ENCODE measurements at regions not wholly inside any gene's neighbourhood (a gene's known extent, or its start where the extent isn't known, plus 50 kb on each side); places are given as distances from the start of the nearest gene placed in this dataset.

GRCh38 chr5:130978475-130978874 lies 186.6 kb downstream of the HINT1 start:
- H3K4me3 Mint-ChIP-seq: no peak overlapping the region
- H3K36me3 Mint-ChIP-seq: peaks cover 2% of the 10 kb centered on the region
- no peak overlapping the region for H3K27ac Mint-ChIP-seq
- no peaks in the 10 kb centered on the region for H3K4me1 Mint-ChIP-seq
- no peaks in the 10 kb centered on the region for H3K27me3 Mint-ChIP-seq
- no peaks in the 10 kb centered on the region for H3K9me3 Mint-ChIP-seq

- H3K4me1 Mint-ChIP-seq: no peaks in the 10 kb centered on the region
- no peak overlapping the region for H3K27ac Mint-ChIP-seq
- H3K9me3 Mint-ChIP-seq: no peaks in the 10 kb centered on the region
Measured at GRCh38 chr5:130976493-130976892, 188.6 kb downstream of the HINT1 start.

GRCh38 chr5:130975847-130976246 lies 189.2 kb downstream of the HINT1 start:
- Mint-ChIP-seq H3K27me3 (no peaks in the 10 kb centered on the region), H3K27ac (no peak overlapping the region), H3K4me1 (no peaks in the 10 kb centered on the region), H3K4me3 (no peak overlapping the region), H3K36me3 (peaks cover 2% of the 10 kb centered on the region), H3K9me3 (no peaks in the 10 kb centered on the region)

More at GRCh38 chr5:130976493-130976892, 188.6 kb downstream of the HINT1 start:
- Mint-ChIP-seq H3K27me3 (no peaks in the 10 kb centered on the region), H3K4me3 (no peak overlapping the region), H3K36me3 (peaks cover 2% of the 10 kb centered on the region)

- H3K27ac Mint-ChIP-seq: no peak overlapping the region
- H3K4me1 Mint-ChIP-seq: no peaks in the 10 kb centered on the region
- peaks cover 2% of the 10 kb centered on the region for H3K36me3 Mint-ChIP-seq
- H3K9me3 Mint-ChIP-seq: no peaks in the 10 kb centered on the region
- H3K4me3 Mint-ChIP-seq: no peak overlapping the region
- no peaks in the 10 kb centered on the region for H3K27me3 Mint-ChIP-seq
Measured at GRCh38 chr5:130975299-130975698, 189.8 kb downstream of the HINT1 start.

GRCh38 chr5:130974021-130974683 lies 190.9 kb downstream of the HINT1 start:
- Mint-ChIP-seq H3K9me3 (no peaks in the 10 kb centered on the region), H3K27ac (no peak overlapping the region), H3K36me3 (no peaks in the 10 kb centered on the region), H3K27me3 (no peaks in the 10 kb centered on the region), H3K4me3 (no peak overlapping the region), H3K4me1 (no peaks in the 10 kb centered on the region)

GRCh38 chr5:130966990-130967525 lies 198.0 kb downstream of the HINT1 start:
- Mint-ChIP-seq H3K36me3 (peaks cover 5% of the 10 kb centered on the region), H3K4me3 (no peak overlapping the region), H3K9me3 (peaks cover 7% of the 10 kb centered on the region), H3K27me3 (no peaks in the 10 kb centered on the region), H3K4me1 (no peaks in the 10 kb centered on the region), H3K27ac (no peak overlapping the region)

- no peak overlapping the region for H3K4me3 Mint-ChIP-seq
- no peaks in the 10 kb centered on the region for H3K4me1 Mint-ChIP-seq
- H3K9me3 Mint-ChIP-seq: peaks cover 7% of the 10 kb centered on the region
- no peaks in the 10 kb centered on the region for H3K27me3 Mint-ChIP-seq
- H3K36me3 Mint-ChIP-seq: peaks cover 6% of the 10 kb centered on the region
- H3K27ac Mint-ChIP-seq: no peak overlapping the region
Measured at GRCh38 chr5:130965920-130966319, 199.1 kb downstream of the HINT1 start.

DNA sequence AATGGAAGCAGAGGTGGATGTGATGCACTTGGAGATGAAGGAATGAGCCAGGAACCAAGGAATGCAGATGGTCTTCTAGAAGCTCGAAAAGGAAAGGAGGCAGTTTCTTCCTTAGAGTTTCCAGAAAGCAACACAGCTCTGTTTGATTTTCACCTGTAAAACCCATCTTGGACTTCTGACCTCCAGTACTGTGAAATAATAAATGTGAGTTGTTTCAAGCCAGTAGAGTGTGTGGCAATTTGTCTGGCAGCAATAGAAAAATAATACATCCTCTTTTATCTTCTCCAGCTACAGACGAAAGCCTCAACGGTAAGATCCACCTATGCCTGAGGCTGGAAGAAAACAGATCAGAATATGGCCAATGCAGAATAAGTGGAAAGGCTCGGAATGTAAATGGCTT lies 199.7 kb downstream of the HINT1 start:
- peaks cover 6% of the 10 kb centered on the region for H3K36me3 Mint-ChIP-seq
- no peak overlapping the region for H3K4me3 Mint-ChIP-seq
- H3K9me3 Mint-ChIP-seq: peaks cover 7% of the 10 kb centered on the region
- H3K4me1 Mint-ChIP-seq: no peaks in the 10 kb centered on the region
- no peaks in the 10 kb centered on the region for H3K27me3 Mint-ChIP-seq
- no peak overlapping the region for H3K27ac Mint-ChIP-seq

- Mint-ChIP-seq H3K4me1 (no peaks in the 10 kb centered on the region), H3K4me3 (no peak overlapping the region), H3K27ac (no peak overlapping the region), H3K27me3 (no peaks in the 10 kb centered on the region), H3K9me3 (peaks cover 7% of the 10 kb centered on the region), H3K36me3 (peaks cover 6% of the 10 kb centered on the region)
Measured at GRCh38 chr5:130964231-130965202, 200.5 kb downstream of the HINT1 start.

- H3K27ac Mint-ChIP-seq: no peak overlapping the region
- no peaks in the 10 kb centered on the region for H3K27me3 Mint-ChIP-seq
- no peak overlapping the region for H3K4me3 Mint-ChIP-seq
- no peaks in the 10 kb centered on the region for H3K4me1 Mint-ChIP-seq
- peaks cover 6% of the 10 kb centered on the region for H3K36me3 Mint-ChIP-seq
- H3K9me3 Mint-ChIP-seq: peaks cover 7% of the 10 kb centered on the region
Measured at GRCh38 chr5:130963798-130964197, 201.3 kb downstream of the HINT1 start.

DNA sequence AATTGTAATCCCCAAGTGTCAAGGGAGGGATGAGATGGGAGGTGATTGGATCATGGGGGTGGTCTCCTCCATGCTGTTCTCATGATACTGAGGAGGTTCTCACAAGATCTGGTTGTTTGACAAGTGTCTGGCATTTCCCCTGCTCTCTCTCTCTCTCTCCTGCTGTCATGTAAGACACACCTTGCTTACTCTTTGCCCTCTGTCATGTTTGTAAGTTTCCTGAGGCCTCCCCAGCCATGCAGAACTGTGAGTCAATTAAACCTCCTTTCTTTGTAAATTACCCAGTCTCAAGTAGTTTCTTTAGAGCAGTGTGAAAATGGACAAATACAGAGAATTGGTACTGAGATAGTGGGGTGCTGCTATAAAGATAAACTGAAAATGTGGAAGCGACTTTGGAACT lies 207.9 kb downstream of the HINT1 start:
- H3K9me3 Mint-ChIP-seq: peaks cover 1% of the 10 kb centered on the region
- no peak overlapping the region for H3K4me3 Mint-ChIP-seq
- H3K36me3 Mint-ChIP-seq: peaks cover 2% of the 10 kb centered on the region
- no peaks in the 10 kb centered on the region for H3K4me1 Mint-ChIP-seq
- no peak overlapping the region for H3K27ac Mint-ChIP-seq
- H3K27me3 Mint-ChIP-seq: no peaks in the 10 kb centered on the region

DNA sequence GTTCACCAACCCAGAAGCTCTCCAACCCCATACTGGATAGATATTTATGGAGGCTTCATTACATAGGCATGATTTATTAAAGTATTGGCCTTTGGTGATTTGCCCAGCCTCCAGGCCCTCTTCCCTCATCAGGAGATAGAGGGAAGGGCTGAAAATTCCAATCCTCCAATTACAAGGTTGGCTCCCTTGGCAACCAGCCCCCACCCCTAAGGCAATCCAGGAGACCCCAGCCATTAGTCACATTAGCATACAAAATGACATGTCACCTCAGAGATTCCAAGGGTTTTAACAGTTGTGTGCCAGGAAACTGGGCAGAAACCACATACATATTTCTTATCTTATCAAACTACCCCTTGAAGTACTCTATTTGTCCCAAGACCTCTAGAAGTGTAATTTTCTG lies 210.0 kb downstream of the HINT1 start:
- Mint-ChIP-seq H3K36me3 (no peaks in the 10 kb centered on the region), H3K27ac (no peak overlapping the region), H3K27me3 (no peaks in the 10 kb centered on the region), H3K4me3 (no peak overlapping the region), H3K9me3 (no peaks in the 10 kb centered on the region), H3K4me1 (no peaks in the 10 kb centered on the region)

DNA sequence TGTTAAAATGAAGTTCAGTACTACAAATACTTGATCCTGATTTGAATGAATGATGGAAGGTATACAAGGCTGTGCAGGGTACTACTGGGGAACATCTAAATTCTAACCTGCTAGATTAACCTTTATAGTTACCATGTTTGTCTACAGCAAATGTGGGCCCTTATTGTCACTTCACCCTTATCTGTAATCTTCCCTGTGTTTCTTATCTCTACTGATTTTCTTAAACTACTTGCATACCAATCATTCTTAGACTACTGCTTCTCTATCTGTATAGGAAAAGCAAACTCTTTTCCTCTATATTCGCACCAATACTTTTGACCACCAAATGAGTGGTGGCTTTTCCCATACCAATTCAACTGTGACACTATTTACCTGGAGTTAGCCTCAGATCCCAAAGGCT lies 210.7 kb downstream of the HINT1 start:
- Mint-ChIP-seq H3K36me3 (no peaks in the 10 kb centered on the region), H3K27ac (no peak overlapping the region), H3K27me3 (no peaks in the 10 kb centered on the region), H3K9me3 (no peaks in the 10 kb centered on the region), H3K4me1 (no peaks in the 10 kb centered on the region), H3K4me3 (no peak overlapping the region)

DNA sequence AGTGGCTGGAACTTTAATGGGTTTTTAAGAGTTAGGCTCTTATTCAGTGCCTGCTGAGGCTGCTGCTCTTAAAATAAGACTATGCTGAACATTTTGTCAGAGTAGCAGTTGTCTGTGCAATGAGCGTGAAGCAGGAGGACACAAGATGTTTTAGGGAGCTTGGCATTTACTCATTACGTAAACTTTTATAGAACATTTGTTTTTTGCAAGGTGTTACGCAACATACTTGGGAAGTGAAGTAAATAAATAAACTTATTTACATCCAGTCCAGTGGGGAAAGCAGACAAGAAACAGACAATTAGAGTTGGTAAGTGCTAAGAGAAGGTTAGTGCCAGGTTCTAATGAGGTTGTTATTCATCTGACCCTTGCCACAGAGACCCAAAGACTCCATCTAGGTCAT lies 226.0 kb downstream of the HINT1 start:
- Mint-ChIP-seq H3K4me3 (no peak overlapping the region), H3K27ac (no peak overlapping the region), H3K9me3 (no peaks in the 10 kb centered on the region), H3K4me1 (peaks cover 8% of the 10 kb centered on the region), H3K27me3 (no peaks in the 10 kb centered on the region), H3K36me3 (no peaks in the 10 kb centered on the region)

- no peaks in the 10 kb centered on the region for H3K27me3 Mint-ChIP-seq
- no peak overlapping the region for H3K27ac Mint-ChIP-seq
- peaks cover 8% of the 10 kb centered on the region for H3K4me1 Mint-ChIP-seq
- peaks cover 2% of the 10 kb centered on the region for H3K36me3 Mint-ChIP-seq
- no peaks in the 10 kb centered on the region for H3K9me3 Mint-ChIP-seq
- no peak overlapping the region for H3K4me3 Mint-ChIP-seq
Measured at GRCh38 chr5:130937046-130937445, 228.0 kb downstream of the HINT1 start.

- no peaks in the 10 kb centered on the region for H3K9me3 Mint-ChIP-seq
Measured at GRCh38 chr5:130923543-130924124, 241.4 kb downstream of the HINT1 start.

More at GRCh38 chr5:130923543-130924124, 241.4 kb downstream of the HINT1 start:
- H3K36me3 Mint-ChIP-seq: peaks cover 2% of the 10 kb centered on the region
- no peak overlapping the region for H3K27ac Mint-ChIP-seq
- H3K4me3 Mint-ChIP-seq: no peak overlapping the region
- H3K27me3 Mint-ChIP-seq: no peaks in the 10 kb centered on the region
- no peaks in the 10 kb centered on the region for H3K4me1 Mint-ChIP-seq

All from activated naive CD4-positive, alpha-beta T cell treated with anti-CD3 and anti-CD28 coated beads, Interleukin-2, amount 50 U/mL, for 24 hours (primary cell).